HG03521 (cell line): ENCODE measurements at regions not wholly inside any gene's neighbourhood (a gene's known extent, or its start where the extent isn't known, plus 50 kb on each side); places are given as distances from the start of the nearest gene placed in this dataset.
"Not testable (repeated sequence)": the region's sequence is repeated elsewhere in the genome, so short reads cannot be mapped to it uniquely, and the experiment has no call there.

Experiments used
- ATAC-seq: cut with Tn5 transposase; IDR thresholded peaks from one replicate; pipeline ENCODE4 v1.9.1; 2021; ENCODE audit warnings: mild to moderate bottlenecking, moderate library complexity; ENCODE audit not compliant: unreplicated experiment

DNA sequence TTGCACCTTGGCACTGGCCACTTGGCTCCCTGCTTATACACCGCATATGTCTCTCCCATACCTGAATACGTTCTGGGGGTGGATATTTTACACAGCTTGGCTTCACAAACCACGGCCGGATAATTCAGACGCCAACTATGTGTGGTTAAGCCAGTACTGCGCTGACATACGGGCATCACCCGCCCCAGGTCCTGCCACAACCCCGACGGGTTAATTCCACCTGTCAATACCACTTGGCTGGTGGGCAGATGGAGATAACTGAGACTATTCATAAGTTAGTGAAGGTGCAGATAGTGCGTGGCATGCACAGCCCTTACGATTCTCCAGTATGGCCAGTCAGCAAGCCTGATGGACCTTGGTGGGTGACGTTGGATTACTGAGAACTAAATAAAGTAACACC, 696.3 kb upstream of the AGA start:
- no peak for ATAC-seq

DNA sequence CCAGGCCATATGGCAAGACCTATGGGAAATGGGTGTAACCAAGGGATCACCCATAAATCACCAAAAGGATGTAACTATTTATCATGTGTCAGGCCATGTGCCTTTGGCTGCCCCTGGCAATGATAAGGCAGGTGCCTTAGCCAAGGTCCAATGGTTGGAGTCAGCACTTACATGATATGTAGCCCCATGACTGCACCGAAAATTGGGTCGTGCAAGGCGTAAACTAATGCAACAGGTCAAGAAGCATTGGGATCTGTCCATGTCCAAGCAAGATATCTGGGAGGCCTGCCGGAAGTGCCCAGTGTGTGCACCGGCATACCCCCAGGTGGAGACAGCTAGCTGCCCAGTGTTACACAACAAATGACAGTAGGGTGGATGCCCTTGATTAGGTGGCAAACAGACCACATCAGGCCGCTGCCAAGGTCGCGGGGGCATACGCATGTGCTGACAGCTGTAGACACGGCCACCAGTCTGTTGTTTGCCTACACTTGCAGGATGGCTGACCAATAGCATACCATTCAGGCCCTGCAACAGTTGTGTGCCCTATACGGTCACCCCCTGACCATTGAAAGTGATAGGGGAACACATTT, 698.2 kb upstream of the AGA start:
- ATAC-seq = no peak

DNA sequence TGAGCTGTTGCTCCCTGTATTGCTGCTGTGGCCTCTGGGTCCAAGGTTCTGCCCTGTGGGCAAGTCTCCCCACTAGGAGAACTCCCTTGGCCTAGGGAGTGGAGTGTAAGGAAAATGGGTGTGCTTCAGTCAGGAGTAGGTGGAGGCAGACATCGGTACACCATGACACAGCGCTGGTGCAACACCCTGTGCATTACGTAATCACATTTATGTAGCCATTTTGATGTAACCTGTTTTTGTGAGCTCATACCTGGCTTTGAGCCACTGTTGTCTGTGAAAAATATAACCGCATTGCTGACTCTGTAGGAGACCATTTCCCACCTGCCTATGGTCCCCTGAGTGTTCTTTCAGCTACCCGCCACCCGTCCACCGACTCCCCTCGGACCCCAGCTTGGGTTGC, 700.5 kb upstream of the AGA start:
- no peak for ATAC-seq

DNA sequence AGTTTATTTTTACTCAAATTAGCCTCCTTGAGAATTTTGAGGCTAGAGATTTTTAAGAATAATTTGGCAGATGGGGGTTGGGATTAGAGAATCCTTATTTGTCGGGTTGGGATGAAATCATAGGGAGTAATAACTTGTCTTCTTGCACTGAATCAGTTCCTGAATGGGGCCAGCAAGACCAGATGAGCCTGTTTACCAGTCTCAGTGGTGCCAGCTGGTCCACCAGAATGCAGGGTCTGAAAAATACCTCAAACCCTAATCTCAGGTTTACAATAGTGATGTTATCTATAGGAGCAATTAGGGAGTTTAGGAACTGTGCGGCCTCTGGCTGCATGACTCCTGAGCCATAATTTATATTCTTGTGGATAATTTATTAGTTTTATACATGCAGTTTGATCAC, 705.9 kb upstream of the AGA start:
- ATAC-seq = no peak

GRCh38 chr4:178165251-178165950, 723.2 kb upstream of the AGA start:
- ATAC-seq = no peak

GRCh38 chr4:178165951-178166308, 723.7 kb upstream of the AGA start:
- ATAC-seq = no peak

- ATAC-seq = no peak
Measured at GRCh38 chr4:178173771-178174170, 731.5 kb upstream of the AGA start.

DNA sequence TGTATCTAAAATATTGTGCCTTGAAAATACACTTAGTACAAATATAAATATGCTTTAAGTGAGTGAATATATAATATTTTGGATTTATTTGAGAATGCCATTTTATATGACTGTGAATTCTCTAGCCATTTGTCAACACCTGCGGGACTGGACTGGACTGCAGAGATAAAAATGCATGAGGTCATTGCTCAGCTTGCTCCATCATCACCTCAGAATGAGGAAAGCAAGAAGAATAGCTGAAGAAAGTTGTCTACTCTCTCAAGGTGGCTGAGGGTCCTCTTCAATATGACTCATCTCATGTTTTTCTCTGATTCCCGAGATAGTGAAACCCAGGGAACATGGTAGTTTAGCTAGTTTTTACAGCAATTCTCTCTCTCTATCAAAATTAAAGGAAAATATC, 732.5 kb upstream of the AGA start:
- ATAC-seq = no peak

- ATAC-seq = no peak
Measured at GRCh38 chr4:178185517-178185916, 743.3 kb upstream of the AGA start.

DNA sequence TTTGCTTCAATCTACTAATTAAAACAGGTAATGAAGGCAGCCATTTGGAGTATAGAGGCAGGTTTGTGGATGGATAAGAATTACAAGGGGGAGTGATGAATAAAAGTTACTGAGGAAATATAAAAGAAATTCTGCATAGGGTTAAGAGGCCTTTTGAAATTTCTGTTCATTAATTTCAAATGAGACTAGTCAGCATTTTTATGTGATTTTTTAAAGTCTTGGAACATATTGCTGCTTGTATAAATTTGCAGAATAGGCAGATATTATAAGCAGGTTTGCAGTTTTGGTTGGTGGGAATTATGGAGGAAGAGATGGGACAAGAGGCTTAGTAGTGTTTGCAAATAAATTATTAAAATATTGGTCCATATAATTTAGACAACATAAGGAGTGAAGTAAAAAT, 750.4 kb upstream of the AGA start:
- no peak for ATAC-seq

- no peak for ATAC-seq
Measured at GRCh38 chr4:178196751-178197374, 754.6 kb upstream of the AGA start.

DNA sequence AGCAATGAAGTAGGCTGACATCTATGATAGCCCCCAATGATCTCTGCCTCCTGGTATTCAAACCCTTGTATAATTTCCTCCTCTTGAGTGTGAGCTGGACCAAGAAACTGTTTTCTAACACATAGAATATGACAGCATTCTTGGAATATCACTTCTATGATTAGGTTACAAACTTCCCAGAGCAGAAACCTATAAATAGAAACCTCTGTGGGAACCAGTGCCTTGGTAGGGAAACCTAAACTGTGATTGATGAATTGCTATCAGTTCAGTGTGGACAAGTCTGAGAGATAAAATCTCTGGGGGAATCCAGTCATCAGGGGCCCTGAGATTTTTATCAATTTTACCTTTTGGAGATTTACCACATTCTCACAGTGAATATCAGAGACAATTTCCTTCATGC, 756.5 kb upstream of the AGA start:
- no peak for ATAC-seq

GRCh38 chr4:178202422-178202821, 760.2 kb upstream of the AGA start:
- no peak for ATAC-seq

GRCh38 chr4:178205826-178206225, 763.6 kb upstream of the AGA start:
- no peak for ATAC-seq

DNA sequence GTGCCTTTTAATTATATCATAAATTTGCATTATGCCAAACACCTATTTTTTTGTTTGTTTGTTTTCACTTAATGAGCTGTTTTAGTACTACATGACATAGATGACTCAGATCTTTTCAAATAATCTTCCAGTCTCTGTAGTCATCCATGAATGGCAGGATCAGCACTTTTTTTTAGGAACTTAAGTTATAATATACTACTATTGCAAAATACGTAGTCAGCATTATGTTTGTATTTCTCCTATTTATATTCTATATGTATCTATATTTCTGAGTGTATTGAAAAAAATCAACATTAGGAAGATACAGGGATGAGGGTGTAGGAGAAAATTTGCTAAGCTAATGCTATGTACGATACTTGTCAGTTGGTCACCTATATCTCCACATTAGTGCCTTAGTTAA, 773.1 kb upstream of the AGA start:
- ATAC-seq = no peak

DNA sequence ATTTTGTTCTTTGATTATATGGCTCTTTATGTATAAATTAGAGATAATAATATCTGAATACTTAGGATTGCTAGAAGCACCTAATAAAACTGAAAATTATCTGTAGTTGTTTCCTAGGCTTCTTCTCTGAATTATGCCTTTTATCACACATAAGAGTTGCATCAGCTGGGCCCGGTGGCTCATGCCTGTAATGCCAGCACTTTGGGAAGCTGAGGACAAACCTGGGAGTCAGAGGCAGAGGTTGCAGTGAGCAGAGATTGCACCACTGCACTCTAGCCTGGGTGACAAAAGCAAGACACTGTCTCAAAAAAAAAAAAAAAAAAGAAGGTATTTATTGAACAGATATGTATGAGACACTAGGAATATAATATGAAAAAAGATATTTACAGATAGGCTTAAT, 773.5 kb upstream of the AGA start:
- no peak for ATAC-seq

DNA sequence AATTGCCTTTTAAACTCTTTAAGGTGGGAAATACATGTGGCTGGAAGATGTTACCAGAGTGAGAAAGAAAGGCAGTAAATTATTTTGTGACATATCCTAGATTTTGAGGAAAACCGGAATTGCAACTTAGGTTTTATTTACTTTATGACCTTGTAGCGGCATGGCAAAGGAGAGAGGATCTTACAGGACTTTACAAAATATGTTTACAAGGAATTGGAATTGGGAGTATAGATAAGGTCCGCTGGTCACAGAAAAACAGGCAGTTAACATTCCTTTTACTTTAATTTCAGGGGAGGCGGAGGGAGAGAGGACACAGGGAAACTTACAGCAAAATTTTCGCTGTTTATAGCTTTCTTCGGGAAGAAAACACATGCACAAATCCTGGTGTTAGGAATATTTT, 784.2 kb upstream of the AGA start:
- not testable (repeated sequence) for ATAC-seq

DNA sequence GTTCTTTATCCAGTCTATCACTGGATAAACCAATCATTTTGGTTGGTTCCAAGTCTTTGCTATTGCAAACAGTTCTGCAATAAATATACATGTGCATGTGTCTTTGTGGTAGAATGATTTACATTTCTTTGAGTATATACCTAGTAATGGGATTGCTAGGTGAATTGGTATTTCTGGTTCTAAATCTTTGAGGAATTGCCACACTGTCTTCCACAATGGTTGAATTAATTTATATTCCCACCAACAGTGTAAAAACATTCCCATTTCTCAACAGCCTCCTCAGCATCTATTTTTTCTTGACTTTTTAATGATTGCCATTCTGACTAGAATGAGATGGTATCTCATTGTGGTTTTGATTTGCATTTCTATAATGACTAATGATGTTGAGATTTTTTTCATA, 791.7 kb upstream of the AGA start:
- ATAC-seq = no peak

- ATAC-seq = no peak
Measured at GRCh38 chr4:178240891-178241290, 798.7 kb upstream of the AGA start.

DNA sequence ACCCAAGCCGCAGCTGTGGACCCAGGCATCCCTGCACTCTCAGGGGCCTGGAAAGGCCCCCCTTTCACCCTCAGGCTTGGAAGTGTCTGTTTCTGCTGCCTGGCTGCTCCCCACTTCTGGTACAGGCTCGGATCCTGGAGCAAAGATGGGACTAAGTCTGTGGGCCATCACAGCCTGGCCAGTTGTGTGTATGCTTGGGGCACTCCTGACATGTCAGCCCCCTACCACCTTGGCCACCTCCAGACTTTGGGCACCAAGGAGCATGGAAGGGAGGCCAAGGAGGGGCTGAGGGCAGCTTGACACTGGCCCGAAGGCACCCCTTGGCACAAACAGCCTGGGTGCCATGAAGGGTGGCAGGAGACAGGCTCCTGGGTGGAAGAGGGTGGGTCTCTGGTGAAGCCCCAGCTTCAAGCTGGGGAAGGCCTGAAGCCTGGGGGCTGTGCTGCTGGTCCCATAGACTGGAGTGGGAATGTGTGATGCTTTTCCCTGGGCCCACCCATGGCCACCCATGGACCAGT, 799.4 kb upstream of the AGA start:
- no peak for ATAC-seq

DNA sequence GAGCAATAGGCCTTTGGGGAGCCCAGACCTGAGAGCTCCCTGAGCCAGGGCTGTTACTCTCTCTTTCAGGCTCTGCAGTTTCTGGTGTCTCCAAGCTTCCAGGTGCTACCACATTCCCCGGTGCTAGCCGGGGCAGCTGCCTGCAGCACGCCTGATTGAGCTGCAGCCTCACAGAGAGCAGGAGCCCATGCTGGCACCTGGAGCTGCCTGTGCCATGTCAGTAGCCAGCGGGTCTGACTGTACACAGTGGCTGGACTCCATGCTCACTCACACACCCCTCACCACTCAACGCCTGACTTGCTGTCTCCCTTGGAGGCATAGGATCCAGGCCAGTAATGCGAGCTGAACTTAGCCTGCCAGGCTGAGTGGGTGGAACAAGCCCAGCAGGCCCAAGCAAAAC, 800.4 kb upstream of the AGA start:
- no peak for ATAC-seq

GRCh38 chr4:178244785-178245184, 802.5 kb upstream of the AGA start:
- ATAC-seq = no peak
